A673 (cell line): ENCODE measurements at regions not wholly inside any gene's neighbourhood (a gene's known extent, or its start where the extent isn't known, plus 50 kb on each side); places are given as distances from the start of the nearest gene placed in this dataset.

Experiments used
- BruUV-seq: library from RNA; stranded (reverse); fragments of 400-500 nt; replicated peaks from 2 replicates; lab custom pipeline; 2021; lab: Mats Ljungman, UMichigan
- CTCF ChIA-PET: fragments of 300-600 bp; sonication (Branson Sonifier 250); formaldehyde crosslinking; loops from one replicate; lab custom pipeline; 2022; ENCODE audit warnings: antibody characterized with exemption; lab: Charles Lee
- POLR2A ChIA-PET: fragments of 300-600 bp; sonication (Branson Sonifier 250); formaldehyde crosslinking; loops from one replicate; lab custom pipeline; 2022; ENCODE audit warnings: antibody characterized with exemption; ENCODE audit not compliant: low non-redundant PET; lab: Charles Lee
- DNase-seq: peaks from one replicate; pipeline ENCODE4 v3.0.0-alpha.2; 2015; ENCODE audit warnings: low spot score
- H3K27ac ChIP-seq: fragments of 200-600 bp; sonication (generic); 2 replicates; pipeline ENCODE4 v1.5.1; 2016; ENCODE audit warnings: mixed run types, low read depth, mild to moderate bottlenecking, mixed read lengths, antibody characterized with exemption, low read length; ENCODE audit not compliant: poor library complexity, severe bottlenecking
- H3K27me3 ChIP-seq: fragments of 200-600 bp; sonication (generic); replicated peaks from 2 replicates; pipeline ENCODE4 v1.6.1; 2017; ENCODE audit warnings: mixed run types, low read depth, mild to moderate bottlenecking, mixed read lengths, antibody characterized with exemption, low read length; ENCODE audit not compliant: insufficient read depth, poor library complexity
- H3K36me3 ChIP-seq: fragments of 200-600 bp; sonication (generic); 2 replicates; pipeline ENCODE4 v1.6.1; 2016; ENCODE audit warnings: mixed run types, mild to moderate bottlenecking, mixed read lengths, antibody characterized with exemption, low read length; ENCODE audit not compliant: insufficient read depth, poor library complexity, severe bottlenecking
- H3K4me1 ChIP-seq: fragments of 200-600 bp; sonication (generic); 2 replicates; pipeline ENCODE4 v1.6.1; 2017; ENCODE audit warnings: mixed run types, mild to moderate bottlenecking, mixed read lengths, antibody characterized with exemption, low read length; ENCODE audit not compliant: insufficient read depth, poor library complexity, severe bottlenecking
- H3K4me3 ChIP-seq: fragments of 200-600 bp; sonication (generic); 2 replicates; pipeline ENCODE4 v1.5.1; 2016; ENCODE audit warnings: low read depth, mixed run types, mild to moderate bottlenecking, mixed read lengths, low read length; ENCODE audit not compliant: poor library complexity, severe bottlenecking
- H3K9me3 ChIP-seq: fragments of 200-600 bp; sonication (generic); 2 replicates; pipeline ENCODE4 v1.6.1; 2016; ENCODE audit warnings: mixed run types, low read depth, mild to moderate bottlenecking, mixed read lengths, antibody characterized with exemption, low read length; ENCODE audit not compliant: poor library complexity, severe bottlenecking
- CTCF ChIP-seq: fragments of 300-800, 200-600 bp; sonication (generic); conservative IDR thresholded peaks from 2 replicates; pipeline ENCODE4 v1.5.1; 2017; ENCODE audit warnings: low read depth, mild to moderate bottlenecking, antibody characterized with exemption, low read length, moderate library complexity, mixed read lengths
- EZH2 ChIP-seq: fragments of 200-600 bp; sonication (generic); IDR thresholded peaks from 2 replicates; pipeline ENCODE4 v1.6.1; 2017; ENCODE audit warnings: borderline replicate concordance, low read depth, mild to moderate bottlenecking, mixed read lengths, antibody characterized with exemption, low read length; ENCODE audit not compliant: poor library complexity, severe bottlenecking
- intact Hi-C: fragments of 100-400 bp; cut with micrococcal nuclease; formaldehyde crosslinking; loops from one replicate; pipeline ENCODE4 v1.10.0; 2022; ENCODE audit not compliant: unreplicated experiment

DNA sequence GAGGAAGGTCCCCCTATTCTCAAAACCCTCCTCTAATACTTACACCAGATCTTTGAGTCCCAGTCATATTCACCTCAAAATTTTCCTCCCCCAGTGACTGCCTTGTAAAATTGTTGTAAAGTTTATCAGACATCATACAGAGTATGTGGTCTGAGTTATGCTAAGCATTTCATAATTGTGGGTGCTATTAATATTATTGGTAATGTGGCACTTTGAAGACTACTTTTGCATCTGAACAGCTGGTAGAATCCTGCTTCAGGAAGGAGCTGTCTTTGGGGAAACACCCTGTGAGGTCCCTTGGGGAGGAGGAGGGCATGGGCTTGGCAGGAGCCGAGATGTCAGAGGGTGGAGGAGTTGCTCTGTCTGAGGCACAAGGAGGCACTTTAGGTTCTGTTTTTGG, 164.9 kb upstream of the ZNF618 start:
- intact Hi-C loops = no loop called here
- DNase-seq = no peak
- no peaks in the 10 kb centered on the region for H3K4me1 ChIP-seq
- no peaks in the 10 kb centered on the region for H3K36me3 ChIP-seq
- no peak overlapping the region for H3K4me3 ChIP-seq
- TF ChIP-seq CTCF (no peak), EZH2 (no peak)
- no peaks in the 10 kb centered on the region for H3K27me3 ChIP-seq
- H3K9me3 ChIP-seq = no peaks in the 10 kb centered on the region
- ChIA-PET POLR2A (no interaction called here), CTCF (interaction anchor here (0.6 kb wide), 1 partner anchor 117 kb away, joined by 14 read pairs; no protein-coding TSS in a partner anchor)
- no peak overlapping the region for H3K27ac ChIP-seq
- no TSS peak for BruUV-seq

GRCh38 chr9:113712053-113712452, 164.1 kb upstream of the ZNF618 start:
- POLR2A ChIA-PET = no interaction called here
- Histone ChIP-seq H3K36me3 (no peaks in the 10 kb centered on the region), H3K27ac (no peak overlapping the region), H3K4me3 (no peak overlapping the region), H3K4me1 (no peaks in the 10 kb centered on the region), H3K9me3 (no peaks in the 10 kb centered on the region), H3K27me3 (no peaks in the 10 kb centered on the region)
- intact Hi-C loops = no loop called here
- CTCF ChIA-PET = interaction anchor here (0.6 kb wide), 1 partner anchor 118 kb away, joined by 14 read pairs; no protein-coding TSS in a partner anchor
- no peak for TF ChIP-seq CTCF
- no peak for TF ChIP-seq EZH2
- DNase-seq = peak; percentile 45
- no TSS peak for BruUV-seq

DNA sequence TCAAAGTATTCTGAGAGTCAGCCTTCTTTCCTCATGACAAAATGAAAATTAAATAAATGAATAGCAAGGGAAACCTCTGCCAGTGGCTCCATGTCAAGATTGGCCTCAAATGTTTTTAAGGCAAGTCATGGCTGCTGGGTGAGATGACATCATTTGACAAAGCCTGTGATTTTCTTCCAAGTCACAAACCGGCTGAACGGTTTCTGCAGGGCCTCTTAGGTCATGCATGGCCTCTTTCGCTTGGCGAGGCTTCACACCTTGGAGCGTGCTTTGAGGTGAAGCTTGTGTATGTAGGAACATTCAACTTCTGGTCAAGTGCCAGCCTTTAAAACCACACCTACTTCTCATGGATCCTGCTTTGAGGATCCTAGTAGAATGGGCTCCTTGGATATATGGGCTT, 161.0 kb upstream of the ZNF618 start:
- Histone ChIP-seq H3K9me3 (no peaks in the 10 kb centered on the region), H3K27ac (no peak overlapping the region), H3K4me3 (no peak overlapping the region), H3K27me3 (no peaks in the 10 kb centered on the region), H3K36me3 (no peaks in the 10 kb centered on the region), H3K4me1 (peaks cover 4% of the 10 kb centered on the region)
- no peak for DNase-seq
- TF ChIP-seq EZH2 (no peak), CTCF (no peak)
- ChIA-PET POLR2A (no interaction called here), CTCF (no interaction called here)
- intact Hi-C loops = no loop called here
- BruUV-seq = no TSS peak
